ENCODE measurements at regions not wholly inside any gene's neighbourhood (a gene's known extent, or its start where the extent isn't known, plus 50 kb on each side); places are given as distances from the start of the nearest gene placed in this dataset.

- no CpG with 5 or more reads among the region's 1 CpG for WGBS, 2 donors (ENCODE audit: extremely low coverage in 2 of 2, insufficient read length in 2 of 2, insufficient replicate concordance in 1 of 2)
- Histone ChIP-seq H3K18ac (ENCODE audit: low read length) (no peak overlapping the region), H2AFZ (ENCODE audit: low read length) (no peak overlapping the region), H2BK5ac (ENCODE audit: low read length) (no peak overlapping the region), H3K4me1 (ENCODE audit: control insufficient read depth in 2 of 2, insufficient read depth in 1 of 2, low read depth in 1 of 2, low read length in 2 of 2) (no peaks in the 10 kb centered on the region), H3K4me3 (ENCODE audit: low read length in 2 of 2) (no peak overlapping the region), H4K91ac (ENCODE audit: low read depth, low read length, poor library complexity) (no peak overlapping the region), H2BK12ac (ENCODE audit: low read length) (no peak overlapping the region), H3K9me3 (replicated peaks in 1 of 2; ENCODE audit: control insufficient read depth in 2 of 2, insufficient read depth in 1 of 2, low read depth in 1 of 2, low read length in 2 of 2) (peaks cover 2 to 4% of the 10 kb centered on the region in 2 donors), H3K27me3 (ENCODE audit: control insufficient read depth in 3 of 3, insufficient read depth in 3 of 3, low read depth in 1 of 3, low read length in 3 of 3) (no peaks in the 10 kb centered on the region), H4K8ac (ENCODE audit: low read depth, low read length) (no peak overlapping the region), H3K27ac (replicated peaks; ENCODE audit: low read length) (no peak overlapping the region), H3K79me1 (ENCODE audit: low read depth, low read length) (no peaks in the 10 kb centered on the region), H2BK15ac (ENCODE audit: low read length) (no peak overlapping the region), H2AK5ac (ENCODE audit: low read depth, low read length) (no peak overlapping the region), H3K14ac (ENCODE audit: low read length) (no peak overlapping the region), H3K36me3 (replicated peaks in 1 of 2; ENCODE audit: control insufficient read depth in 2 of 2, insufficient read depth in 2 of 2, low read length in 2 of 2) (no peaks in the 10 kb centered on the region), H3K4me2 (ENCODE audit: insufficient read depth, low read length, poor library complexity, severe bottlenecking) (no peak overlapping the region), H3K4ac (ENCODE audit: low read length) (no peak overlapping the region), H2BK120ac (ENCODE audit: low read depth, low read length) (no peak overlapping the region), H3K23ac (ENCODE audit: low read depth, low read length, poor library complexity) (no peak overlapping the region), H3K9ac (ENCODE audit: low read depth, low read length, poor library complexity) (no peak overlapping the region)
- no peak for DNase-seq (ENCODE audit: low spot score)
These were observed 628.5 kb upstream of the FAT3 start for GRCh38 chr11:91596111-91596510.

GRCh38 chr11:91591021-91591420 lies 633.6 kb upstream of the FAT3 start:
- H3K14ac ChIP-seq (ENCODE audit: low read length): no peak overlapping the region
- H3K9me3 ChIP-seq (replicated peaks in 1 of 2; ENCODE audit: control insufficient read depth in 2 of 2, insufficient read depth in 1 of 2, low read depth in 1 of 2, low read length in 2 of 2): peaks cover 2 to 4% of the 10 kb centered on the region in 2 donors
- H2BK15ac ChIP-seq (ENCODE audit: low read length): no peak overlapping the region
- no peak overlapping the region for H2BK5ac ChIP-seq (ENCODE audit: low read length)
- H3K18ac ChIP-seq (ENCODE audit: low read length): no peak overlapping the region
- no peaks in the 10 kb centered on the region for H3K4me1 ChIP-seq (ENCODE audit: control insufficient read depth in 2 of 2, insufficient read depth in 1 of 2, low read depth in 1 of 2, low read length in 2 of 2)
- H3K9ac ChIP-seq (ENCODE audit: low read depth, low read length, poor library complexity): no peak overlapping the region
- H2AK5ac ChIP-seq (ENCODE audit: low read depth, low read length): no peak overlapping the region
- no peak overlapping the region for H3K4me2 ChIP-seq (ENCODE audit: insufficient read depth, low read length, poor library complexity, severe bottlenecking)
- no peak overlapping the region for H3K27ac ChIP-seq (replicated peaks; ENCODE audit: low read length)
- no peak overlapping the region for H2BK120ac ChIP-seq (ENCODE audit: low read depth, low read length)
- WGBS, 2 donors (ENCODE audit: extremely low coverage in 2 of 2, insufficient read length in 2 of 2, insufficient replicate concordance in 1 of 2): no CpG with 5 or more reads among the region's 1 CpG
- H3K23ac ChIP-seq (ENCODE audit: low read depth, low read length, poor library complexity): no peak overlapping the region
- H4K8ac ChIP-seq (ENCODE audit: low read depth, low read length): no peak overlapping the region
- H3K79me1 ChIP-seq (ENCODE audit: low read depth, low read length): no peaks in the 10 kb centered on the region
- H3K27me3 ChIP-seq (ENCODE audit: control insufficient read depth in 3 of 3, insufficient read depth in 3 of 3, low read depth in 1 of 3, low read length in 3 of 3): no peaks in the 10 kb centered on the region
- H3K4me3 ChIP-seq (ENCODE audit: low read length in 2 of 2): no peak overlapping the region
- no peaks in the 10 kb centered on the region for H3K36me3 ChIP-seq (replicated peaks in 1 of 2; ENCODE audit: control insufficient read depth in 2 of 2, insufficient read depth in 2 of 2, low read length in 2 of 2)
- H2BK12ac ChIP-seq (ENCODE audit: low read length): no peak overlapping the region
- H2AFZ ChIP-seq (ENCODE audit: low read length): no peak overlapping the region
- no peak overlapping the region for H4K91ac ChIP-seq (ENCODE audit: low read depth, low read length, poor library complexity)
- no peak for DNase-seq (ENCODE audit: low spot score)
- H3K4ac ChIP-seq (ENCODE audit: low read length): no peak overlapping the region

GRCh38 chr11:91587131-91587530 lies 637.5 kb upstream of the FAT3 start:
- Histone ChIP-seq H2BK120ac (ENCODE audit: low read depth, low read length) (no peak overlapping the region), H3K4me1 (ENCODE audit: control insufficient read depth in 2 of 2, insufficient read depth in 1 of 2, low read depth in 1 of 2, low read length in 2 of 2) (no peaks in the 10 kb centered on the region), H3K79me1 (ENCODE audit: low read depth, low read length) (no peaks in the 10 kb centered on the region), H3K36me3 (replicated peaks in 1 of 2; ENCODE audit: control insufficient read depth in 2 of 2, insufficient read depth in 2 of 2, low read length in 2 of 2) (no peaks in the 10 kb centered on the region), H2AFZ (ENCODE audit: low read length) (no peak overlapping the region), H3K23ac (ENCODE audit: low read depth, low read length, poor library complexity) (no peak overlapping the region), H2BK15ac (ENCODE audit: low read length) (no peak overlapping the region), H3K4me3 (ENCODE audit: low read length in 2 of 2) (no peak overlapping the region), H3K4ac (ENCODE audit: low read length) (no peak overlapping the region), H3K27ac (replicated peaks; ENCODE audit: low read length) (no peak overlapping the region), H3K9me3 (replicated peaks in 1 of 2; ENCODE audit: control insufficient read depth in 2 of 2, insufficient read depth in 1 of 2, low read depth in 1 of 2, low read length in 2 of 2) (peaks cover under 1 to 2% of the 10 kb centered on the region in 2 donors), H3K9ac (ENCODE audit: low read depth, low read length, poor library complexity) (no peak overlapping the region), H3K14ac (ENCODE audit: low read length) (no peak overlapping the region), H3K4me2 (ENCODE audit: insufficient read depth, low read length, poor library complexity, severe bottlenecking) (no peak overlapping the region), H2BK5ac (ENCODE audit: low read length) (no peak overlapping the region), H2BK12ac (ENCODE audit: low read length) (no peak overlapping the region), H4K8ac (ENCODE audit: low read depth, low read length) (no peak overlapping the region), H2AK5ac (ENCODE audit: low read depth, low read length) (no peak overlapping the region), H3K27me3 (ENCODE audit: control insufficient read depth in 3 of 3, insufficient read depth in 3 of 3, low read depth in 1 of 3, low read length in 3 of 3) (no peaks in the 10 kb centered on the region), H3K18ac (ENCODE audit: low read length) (no peak overlapping the region), H4K91ac (ENCODE audit: low read depth, low read length, poor library complexity) (no peak overlapping the region)
- DNase-seq (ENCODE audit: low spot score): no peak
- WGBS, 2 donors (ENCODE audit: extremely low coverage in 2 of 2, insufficient read length in 2 of 2, insufficient replicate concordance in 1 of 2): no CpG with 5 or more reads among the region's 3 CpGs

DNA sequence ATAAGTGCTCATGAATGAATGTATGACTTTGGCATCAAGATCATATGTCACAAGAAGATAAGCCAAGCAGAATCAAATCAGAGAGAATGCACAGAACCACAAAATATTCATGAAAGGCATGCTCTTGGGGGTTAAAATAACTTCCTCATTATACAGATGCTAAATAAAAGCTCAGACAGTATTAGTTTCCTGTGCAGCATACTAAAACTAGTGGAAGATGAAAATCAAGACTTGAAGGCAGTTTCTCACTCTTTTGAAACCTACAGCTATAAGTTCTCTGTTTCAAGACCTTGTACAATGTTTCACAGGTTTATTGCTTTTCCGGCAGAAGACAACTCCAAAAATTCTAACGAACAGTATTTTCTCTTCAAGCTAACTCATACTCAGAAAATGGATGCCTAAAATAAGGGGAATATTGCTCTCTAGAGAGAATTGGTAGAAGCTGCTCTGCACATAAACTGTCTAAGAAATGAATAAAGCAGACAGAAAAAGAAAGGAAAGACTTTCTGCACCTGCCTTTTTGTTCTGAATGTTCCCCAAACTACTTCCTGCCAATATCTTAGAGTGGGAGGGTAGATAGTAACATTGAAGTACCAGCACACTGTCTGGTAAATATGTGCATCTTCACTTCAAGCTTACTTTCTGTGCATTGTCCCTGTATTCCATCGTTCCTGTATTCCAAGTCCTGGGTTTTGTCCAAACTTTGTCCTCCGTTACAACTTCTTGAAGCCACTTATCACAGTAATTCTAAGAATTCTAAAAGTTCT lies 639.4 kb upstream of the FAT3 start:
- no peak for DNase-seq (ENCODE audit: low spot score)
- Histone ChIP-seq H3K4me3 (ENCODE audit: low read length in 2 of 2) (no peak overlapping the region), H3K4me1 (ENCODE audit: control insufficient read depth in 2 of 2, insufficient read depth in 1 of 2, low read depth in 1 of 2, low read length in 2 of 2) (no peaks in the 10 kb centered on the region), H4K8ac (ENCODE audit: low read depth, low read length) (no peak overlapping the region), H3K79me1 (ENCODE audit: low read depth, low read length) (no peaks in the 10 kb centered on the region), H3K4me2 (ENCODE audit: insufficient read depth, low read length, poor library complexity, severe bottlenecking) (no peak overlapping the region), H3K14ac (ENCODE audit: low read length) (no peak overlapping the region), H2BK15ac (ENCODE audit: low read length) (no peak overlapping the region), H3K36me3 (replicated peaks in 1 of 2; ENCODE audit: control insufficient read depth in 2 of 2, insufficient read depth in 2 of 2, low read length in 2 of 2) (no peaks in the 10 kb centered on the region), H3K18ac (ENCODE audit: low read length) (no peak overlapping the region), H3K9me3 (replicated peaks in 1 of 2; ENCODE audit: control insufficient read depth in 2 of 2, insufficient read depth in 1 of 2, low read depth in 1 of 2, low read length in 2 of 2) (no peaks in the 10 kb centered on the region), H3K23ac (ENCODE audit: low read depth, low read length, poor library complexity) (no peak overlapping the region), H3K4ac (ENCODE audit: low read length) (no peak overlapping the region), H2BK5ac (ENCODE audit: low read length) (no peak overlapping the region), H2BK12ac (ENCODE audit: low read length) (no peak overlapping the region), H2BK120ac (ENCODE audit: low read depth, low read length) (no peak overlapping the region), H3K27me3 (ENCODE audit: control insufficient read depth in 3 of 3, insufficient read depth in 3 of 3, low read depth in 1 of 3, low read length in 3 of 3) (no peaks in the 10 kb centered on the region), H3K27ac (replicated peaks; ENCODE audit: low read length) (no peak overlapping the region), H3K9ac (ENCODE audit: low read depth, low read length, poor library complexity) (no peak overlapping the region), H2AFZ (ENCODE audit: low read length) (no peak overlapping the region), H2AK5ac (ENCODE audit: low read depth, low read length) (no peak overlapping the region), H4K91ac (ENCODE audit: low read depth, low read length, poor library complexity) (no peak overlapping the region)
- no CpG with 5 or more reads among the region's 4 CpGs for WGBS, 2 donors (ENCODE audit: extremely low coverage in 2 of 2, insufficient read length in 2 of 2, insufficient replicate concordance in 1 of 2)
